GM06990 (cell line): ENCODE measurements at regions not wholly inside any gene's neighbourhood (a gene's known extent, or its start where the extent isn't known, plus 50 kb on each side); places are given as distances from the start of the nearest gene placed in this dataset.

Experiments used
- DNase-seq: peaks from one replicate; pipeline ENCODE4 v3.0.0-alpha.2; 2011; ENCODE audit not compliant: insufficient read length; ENCODE audit errors: extremely low read depth
- H3K27me3 ChIP-seq: replicated peaks from 2 replicates; pipeline ENCODE4 v1.6.0; 2011; ENCODE audit warnings: low read length; ENCODE audit not compliant: control insufficient read depth, insufficient read depth
- H3K36me3 ChIP-seq: 2 replicates; pipeline ENCODE4 v1.5.1; 2011; ENCODE audit warnings: low read length; ENCODE audit not compliant: control insufficient read depth, insufficient read depth
- H3K4me3 ChIP-seq: replicated peaks from 2 replicates; pipeline ENCODE4 v1.5.1; 2011; ENCODE audit warnings: low read depth, mild to moderate bottlenecking, control low read depth, low read length
- TF ChIP-seq, protein P1 (sequence below): IDR thresholded peaks from 2 replicates; pipeline ENCODE4 v1.5.1; 2011; ENCODE audit warnings: low read length, control low read depth, mild to moderate bottlenecking, inconsistent platforms; ENCODE audit not compliant: insufficient read depth, poor library complexity, severe bottlenecking

DNA sequence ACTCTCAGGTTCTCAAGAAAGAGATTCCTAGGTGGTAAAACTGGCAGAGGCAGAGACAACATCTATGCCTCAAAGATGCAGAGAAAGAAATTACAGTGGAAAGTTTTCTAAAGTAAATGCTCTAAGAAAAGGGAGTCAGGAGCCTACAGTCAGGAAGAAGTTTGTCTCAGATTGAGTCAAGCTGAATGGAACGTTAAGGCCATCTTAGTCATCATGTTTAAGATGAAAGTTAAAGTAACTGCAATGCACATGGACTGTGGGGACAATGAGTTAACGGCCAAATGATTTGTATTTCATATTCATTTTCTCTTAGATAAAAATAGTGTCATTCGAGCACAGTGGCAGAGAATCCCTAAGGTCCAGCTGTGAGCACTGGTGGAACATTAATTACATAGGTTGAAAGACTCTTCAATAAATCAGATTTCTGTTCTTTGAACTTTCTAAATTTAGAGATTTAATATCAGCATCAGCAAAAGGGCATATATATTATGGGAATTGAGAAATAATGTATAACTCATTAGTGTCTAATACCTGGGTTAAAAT, 384.6 kb downstream of the DTHD1 start:
- DNase-seq: no peak
- Histone ChIP-seq H3K36me3 (no peaks in the 10 kb centered on the region), H3K4me3 (no peak overlapping the region), H3K27me3 (no peaks in the 10 kb centered on the region)
- TF ChIP-seq, protein P1, sequence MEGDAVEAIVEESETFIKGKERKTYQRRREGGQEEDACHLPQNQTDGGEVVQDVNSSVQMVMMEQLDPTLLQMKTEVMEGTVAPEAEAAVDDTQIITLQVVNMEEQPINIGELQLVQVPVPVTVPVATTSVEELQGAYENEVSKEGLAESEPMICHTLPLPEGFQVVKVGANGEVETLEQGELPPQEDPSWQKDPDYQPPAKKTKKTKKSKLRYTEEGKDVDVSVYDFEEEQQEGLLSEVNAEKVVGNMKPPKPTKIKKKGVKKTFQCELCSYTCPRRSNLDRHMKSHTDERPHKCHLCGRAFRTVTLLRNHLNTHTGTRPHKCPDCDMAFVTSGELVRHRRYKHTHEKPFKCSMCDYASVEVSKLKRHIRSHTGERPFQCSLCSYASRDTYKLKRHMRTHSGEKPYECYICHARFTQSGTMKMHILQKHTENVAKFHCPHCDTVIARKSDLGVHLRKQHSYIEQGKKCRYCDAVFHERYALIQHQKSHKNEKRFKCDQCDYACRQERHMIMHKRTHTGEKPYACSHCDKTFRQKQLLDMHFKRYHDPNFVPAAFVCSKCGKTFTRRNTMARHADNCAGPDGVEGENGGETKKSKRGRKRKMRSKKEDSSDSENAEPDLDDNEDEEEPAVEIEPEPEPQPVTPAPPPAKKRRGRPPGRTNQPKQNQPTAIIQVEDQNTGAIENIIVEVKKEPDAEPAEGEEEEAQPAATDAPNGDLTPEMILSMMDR: no peak

GRCh38 chr4:36675436-36675835, 394.0 kb downstream of the DTHD1 start:
- DNase-seq: no peak
- Histone ChIP-seq H3K4me3 (no peak overlapping the region), H3K27me3 (no peaks in the 10 kb centered on the region), H3K36me3 (no peaks in the 10 kb centered on the region)
- TF ChIP-seq, protein P1: no peak

DNA sequence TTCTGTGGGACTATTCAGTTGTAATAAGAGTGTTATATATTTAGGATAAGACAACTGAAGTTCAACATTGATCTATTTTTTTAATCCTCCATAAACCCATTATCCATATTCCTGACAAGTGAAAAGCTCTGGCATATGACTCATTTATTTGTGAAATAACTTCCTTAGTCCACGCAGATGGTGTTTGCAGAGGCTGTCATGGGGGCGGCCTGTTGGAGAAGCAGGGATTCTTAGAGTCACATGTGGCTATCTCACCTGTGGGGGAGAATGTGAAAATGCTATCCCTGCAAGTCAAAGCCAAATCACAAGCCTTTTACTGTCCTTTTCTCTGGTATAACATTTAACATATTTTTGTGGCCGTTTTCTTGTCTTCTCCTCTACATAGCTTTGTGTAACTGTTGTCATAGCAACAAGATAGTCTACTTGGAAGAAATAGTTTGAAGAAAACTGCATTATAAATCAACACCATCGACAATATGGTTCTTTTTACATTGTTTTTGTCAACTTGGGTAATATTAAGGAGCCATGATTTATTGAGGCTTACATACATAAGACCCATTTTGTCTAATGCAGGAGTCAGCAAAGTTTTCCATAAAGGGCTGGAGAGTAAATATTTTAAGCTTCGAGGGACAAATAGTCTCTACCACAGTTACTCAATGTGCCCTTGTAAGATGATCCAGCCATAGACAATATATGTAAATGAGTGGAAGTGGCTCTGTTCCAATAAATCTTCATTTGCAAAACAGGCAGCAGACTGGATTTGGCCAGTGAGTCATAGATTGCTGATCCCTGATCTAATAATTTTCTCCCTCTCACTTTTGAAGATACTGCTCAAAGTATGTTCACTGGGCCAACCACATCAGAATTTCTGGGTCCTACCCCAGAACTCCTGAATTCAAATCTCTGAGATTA, 395.0 kb downstream of the DTHD1 start:
- no peak overlapping the region for H3K4me3 ChIP-seq
- H3K36me3 ChIP-seq: no peaks in the 10 kb centered on the region
- no peaks in the 10 kb centered on the region for H3K27me3 ChIP-seq
- no peak for DNase-seq
- TF ChIP-seq, protein P1: no peak

DNA sequence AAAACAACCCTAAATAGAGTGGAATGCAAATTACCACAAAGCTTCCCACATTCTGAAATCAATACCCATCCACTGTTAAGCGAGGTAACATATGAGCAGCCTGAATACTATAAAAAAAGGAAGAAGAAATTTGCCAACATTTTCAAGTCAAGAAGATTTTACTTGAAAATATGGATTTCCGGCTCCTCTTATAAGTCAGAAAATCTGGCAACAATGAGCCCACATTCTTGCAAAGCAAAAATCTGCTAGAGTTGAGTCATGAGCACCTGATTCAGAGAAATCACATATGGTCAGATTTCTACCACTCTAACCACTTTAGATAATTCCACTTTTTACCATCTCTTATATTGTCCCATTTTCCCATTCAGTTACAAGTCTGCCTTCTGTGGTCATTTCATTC, 395.7 kb downstream of the DTHD1 start:
- no peak overlapping the region for H3K4me3 ChIP-seq
- TF ChIP-seq, protein P1: no peak
- no peaks in the 10 kb centered on the region for H3K36me3 ChIP-seq
- DNase-seq: no peak
- no peaks in the 10 kb centered on the region for H3K27me3 ChIP-seq

DNA sequence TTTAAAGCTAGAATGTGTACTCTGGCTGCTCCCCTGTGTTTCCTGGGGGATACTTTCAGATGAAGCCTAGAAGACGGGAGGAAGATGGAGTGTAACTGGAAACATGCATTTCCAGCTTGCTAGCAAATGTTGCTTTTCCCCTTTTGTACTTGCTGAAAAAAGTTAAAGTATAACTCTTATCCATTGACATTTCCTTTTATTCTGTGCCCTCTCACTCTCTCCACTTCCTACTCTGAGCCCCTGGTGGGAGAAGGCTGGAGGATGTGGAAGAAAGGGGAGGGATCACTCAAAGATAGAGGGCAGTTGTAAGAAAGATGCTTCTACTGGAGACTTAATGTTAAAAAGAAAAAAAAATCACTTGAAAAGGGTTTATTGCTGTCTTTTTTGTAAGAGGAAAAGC, 396.5 kb downstream of the DTHD1 start:
- TF ChIP-seq, protein P1: no peak
- H3K36me3 ChIP-seq: no peaks in the 10 kb centered on the region
- no peak for DNase-seq
- H3K4me3 ChIP-seq: no peak overlapping the region
- H3K27me3 ChIP-seq: no peaks in the 10 kb centered on the region

DNA sequence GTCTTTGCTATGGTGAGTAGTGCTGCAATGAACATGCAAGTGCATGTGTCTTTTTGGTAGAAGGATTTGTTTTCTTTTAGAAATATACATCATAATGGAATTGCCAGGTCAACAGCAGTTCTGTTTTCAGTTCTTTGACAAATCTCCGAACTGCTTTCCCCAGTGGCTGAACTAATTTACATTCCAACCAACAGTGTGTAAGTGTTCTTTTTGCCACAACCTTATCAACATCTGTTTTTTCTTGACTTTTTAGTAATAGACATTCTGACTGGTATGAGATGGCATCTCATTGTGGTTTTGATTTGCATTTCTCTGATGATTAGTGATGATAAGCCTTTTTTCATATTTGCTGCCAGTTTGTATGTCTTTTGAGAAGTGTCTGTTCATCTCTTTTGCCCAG, 406.3 kb downstream of the DTHD1 start:
- DNase-seq: no peak
- no peak overlapping the region for H3K4me3 ChIP-seq
- TF ChIP-seq, protein P1: no peak
- H3K36me3 ChIP-seq: no peaks in the 10 kb centered on the region
- no peaks in the 10 kb centered on the region for H3K27me3 ChIP-seq
